HCT116 (cell line): ENCODE measurements at regions not wholly inside any gene's neighbourhood (a gene's known extent, or its start where the extent isn't known, plus 50 kb on each side); places are given as distances from the start of the nearest gene placed in this dataset.
"Not testable (repeated sequence)": the region's sequence is repeated elsewhere in the genome, so short reads cannot be mapped to it uniquely, and the experiment has no call there.

Source experiments
- ATAC-seq: fragments of 200-7000 bp; cut with Tn5 transposase; 2 replicates; pipeline ENCODE4 v1.9.1; 2020; ENCODE audit warnings: mild to moderate bottlenecking, moderate library complexity
- BruUV-seq: library from RNA; stranded (reverse); fragments of 400-500 nt; replicated peaks from 2 replicates; lab custom pipeline; 2021; lab: Mats Ljungman, UMichigan
- CTCF ChIA-PET: fragments of 300-600 bp; sonication (Branson Sonifier 250); formaldehyde crosslinking; loops from one replicate; lab custom pipeline; 2021; ENCODE audit warnings: antibody characterized with exemption; lab: Charles Lee
- POLR2A ChIA-PET: fragments of 300-600, 350-600 bp; sonication (Branson Sonifier 250); formaldehyde crosslinking; loops from one replicate; lab custom pipeline; 2021; ENCODE audit warnings: antibody characterized with exemption; lab: Charles Lee
- RAD21 ChIA-PET, 2 experiments: fragments of 300-600 bp; sonication (Branson Sonifier 250); formaldehyde crosslinking; loops; one replicate each; lab custom pipeline; 2023; ENCODE audit warnings: low total read pairs in 2 of 2; ENCODE audit not compliant: uncharacterized antibody in 2 of 2, unreplicated experiment in 2 of 2, low non-redundant PET in 1 of 2; lab: Charles Lee
- DNase-seq: peaks from one replicate; pipeline ENCODE4 v3.0.0-alpha.2; 2010; ENCODE audit warnings: low read depth, low spot score
- H2AFZ ChIP-seq: fragments of 200-600 bp; shearing (Covaris generic), sonication (generic); 2 replicates; pipeline ENCODE4 v1.6.1; 2017; ENCODE audit warnings: low read depth, mixed run types, mixed read lengths, antibody characterized with exemption, low read length; ENCODE audit not compliant: poor library complexity, severe bottlenecking
- H3K27ac ChIP-seq: 2 replicates; pipeline ENCODE4 v1.5.1; 2012; ENCODE audit warnings: low read depth, low read length
- H3K27me3 ChIP-seq: fragments of 200-600 bp; sonication (generic); 2 replicates; pipeline ENCODE4 v1.6.1; 2016; ENCODE audit warnings: mixed run types, low read length, mixed read lengths; ENCODE audit not compliant: insufficient read depth
- H3K36me3 ChIP-seq, 2 experiments: fragments of 200-500 bp in 1 of 2; fragments of 200-600 bp in 1 of 2; sonication (Bioruptor generic) in 1 of 2; sonication (generic) in 1 of 2; 2 replicates each; pipeline versions ENCODE4 v1.5.1 to v1.6.1; 2014 to 2016; ENCODE audit warnings: low read length in 2 of 2, inconsistent platforms in 1 of 2, mixed read lengths in 1 of 2, mixed run types in 1 of 2; ENCODE audit not compliant: insufficient read depth in 2 of 2, control insufficient read depth in 1 of 2
- H3K4me1 ChIP-seq, 2 experiments: fragments of 200-600 bp in 1 of 2; sonication (generic) in 1 of 2; 2 replicates each; pipeline versions ENCODE4 v1.5.1 to v1.6.1; 2012 to 2017; ENCODE audit warnings: low read length in 2 of 2, inconsistent platforms in 1 of 2, mild to moderate bottlenecking in 1 of 2, mixed read lengths in 1 of 2, mixed run types in 1 of 2, moderate library complexity in 1 of 2; ENCODE audit not compliant: insufficient read depth in 2 of 2, control insufficient read depth in 1 of 2
- H3K4me2 ChIP-seq: fragments of 200-600 bp; sonication (generic); 2 replicates; pipeline ENCODE4 v1.6.1; 2017; ENCODE audit warnings: mixed run types, low read length, mixed read lengths
- H3K4me3 ChIP-seq, 2 experiments: fragments of 200-600 bp in 1 of 2; sonication (generic) in 1 of 2; replicated peaks in 1 of 2; 2 replicates each; pipeline ENCODE4 v1.5.1; 2011 to 2016; ENCODE audit warnings: low read length in 2 of 2, control low read depth in 1 of 2, low read depth in 1 of 2, mild to moderate bottlenecking in 1 of 2, mixed read lengths in 1 of 2, mixed run types in 1 of 2
- H3K79me2 ChIP-seq: fragments of 200-600 bp; sonication (generic); 2 replicates; pipeline ENCODE4 v1.6.1; 2017; ENCODE audit warnings: mild to moderate bottlenecking, mixed run types, low read length, moderate library complexity, mixed read lengths; ENCODE audit not compliant: insufficient read depth
- H3K9ac ChIP-seq: fragments of 200-600 bp; sonication (generic); 2 replicates; pipeline ENCODE4 v1.6.1; 2016; ENCODE audit warnings: low read length, mixed read lengths
- H3K9me2 ChIP-seq: fragments of 200-600 bp; sonication (generic), shearing (Covaris generic); 2 replicates; pipeline ENCODE4 v1.6.1; 2017; ENCODE audit warnings: mixed run types, mild to moderate bottlenecking, moderate library complexity; ENCODE audit not compliant: insufficient read depth
- H3K9me3 ChIP-seq, 2 experiments: fragments of 200-500 bp in 1 of 2; fragments of 200-600 bp in 1 of 2; sonication (Bioruptor generic) in 1 of 2; sonication (generic) in 1 of 2; 2 replicates each; pipeline ENCODE4 v1.6.1; 2014 to 2017; ENCODE audit warnings: low read length in 2 of 2, mixed read lengths in 2 of 2, inconsistent platforms in 1 of 2, low read depth in 1 of 2, mild to moderate bottlenecking in 1 of 2, mixed run types in 1 of 2, moderate library complexity in 1 of 2; ENCODE audit not compliant: control insufficient read depth in 1 of 2, insufficient read depth in 1 of 2
- H4K20me1 ChIP-seq: fragments of 200-600 bp; sonication (generic), shearing (Covaris generic); 2 replicates; pipeline ENCODE4 v1.6.1; 2017; ENCODE audit warnings: mixed run types, mild to moderate bottlenecking, moderate library complexity; ENCODE audit not compliant: insufficient read depth
- CEBPB ChIP-seq: IDR thresholded peaks from 2 replicates; pipeline ENCODE4 v1.6.1; 2012; ENCODE audit warnings: low read depth
- EZH2phosphoT487 ChIP-seq: fragments of 200-600 bp; IDR thresholded peaks from 2 replicates; pipeline ENCODE4 v1.6.1; 2018; ENCODE audit warnings: antibody characterized with exemption, borderline replicate concordance
- FOSL1 ChIP-seq: IDR thresholded peaks from 2 replicates; pipeline ENCODE4 v1.6.1; 2012; ENCODE audit warnings: low read depth
- POLR2AphosphoS5 ChIP-seq: IDR thresholded peaks from 2 replicates; pipeline ENCODE4 v1.6.1; 2011; ENCODE audit warnings: mild to moderate bottlenecking, low read depth, low read length, moderate library complexity
- RAD21 ChIP-seq: IDR thresholded peaks from 2 replicates; pipeline ENCODE4 v1.6.1; 2012; ENCODE audit warnings: low read depth, mild to moderate bottlenecking
- SP1 ChIP-seq: IDR thresholded peaks from 2 replicates; pipeline ENCODE4 v1.6.1; 2012; ENCODE audit warnings: low read depth
- SRF ChIP-seq: IDR thresholded peaks from 2 replicates; pipeline ENCODE4 v1.6.1; 2012; ENCODE audit warnings: low read depth
- ZNF274 ChIP-seq: fragments of 200-500 bp; sonication (Bioruptor generic); IDR thresholded peaks from 2 replicates; pipeline ENCODE4 v1.6.1; 2014; ENCODE audit warnings: mild to moderate bottlenecking, low read depth, low read length, inconsistent platforms
- intact Hi-C: fragments of 100-400 bp; cut with micrococcal nuclease; formaldehyde crosslinking; loops from 2 replicates; pipeline ENCODE4 v1.10.0; 2022
- TF ChIP-seq, protein P1 (sequence below): IDR thresholded peaks from 2 replicates; pipeline ENCODE4 v1.6.1; 2012
- TF ChIP-seq, protein P2 (sequence below): IDR thresholded peaks from 2 replicates; pipeline ENCODE4 v1.6.1; 2011; ENCODE audit warnings: mild to moderate bottlenecking, low read length, moderate library complexity; ENCODE audit not compliant: insufficient replicate concordance; ENCODE audit errors: extremely low read depth

DNA sequence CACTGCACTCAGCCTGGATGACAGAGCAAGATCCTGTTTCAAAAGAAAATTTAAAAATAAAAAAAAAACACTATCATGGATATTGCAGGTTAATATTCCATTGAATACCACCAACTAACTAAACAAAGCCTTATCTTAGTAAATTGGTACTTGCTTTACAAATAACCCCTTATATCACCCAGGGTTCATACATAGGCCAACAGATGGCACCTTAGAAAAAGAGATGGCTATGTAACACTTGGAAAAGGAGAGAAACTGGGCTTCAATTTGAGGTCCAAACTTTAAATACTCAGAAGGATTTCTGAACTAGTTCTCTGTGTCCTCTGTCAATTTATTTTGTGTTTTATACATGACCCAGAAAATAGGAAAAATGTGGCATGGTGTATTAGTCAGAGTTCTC is 249.6 kb upstream of the LRP1B start:
- Histone ChIP-seq H3K4me1 (no peaks in the 10 kb centered on the region), H3K9me2 (no peaks in the 10 kb centered on the region), H2AFZ (no peak overlapping the region), H3K27me3 (no peaks in the 10 kb centered on the region), H3K79me2 (no peaks in the 10 kb centered on the region), H3K4me2 (no peak overlapping the region), H3K4me3 (no peak overlapping the region), H3K27ac (no peak overlapping the region), H4K20me1 (no peaks in the 10 kb centered on the region), H3K9me3 (no peaks in the 10 kb centered on the region), H3K9ac (no peak overlapping the region), H3K36me3 (no peaks in the 10 kb centered on the region)
- ChIA-PET CTCF (no interaction called here), RAD21 (no interaction called here), POLR2A (no interaction called here)
- no TSS peak for BruUV-seq
- DNase-seq (no peak), ATAC-seq (no peak)
- TF ChIP-seq FOSL1, result no peak
- TF ChIP-seq CEBPB, result no peak
- no peak for TF ChIP-seq ZNF274
- intact Hi-C loops, result no loop called here

DNA sequence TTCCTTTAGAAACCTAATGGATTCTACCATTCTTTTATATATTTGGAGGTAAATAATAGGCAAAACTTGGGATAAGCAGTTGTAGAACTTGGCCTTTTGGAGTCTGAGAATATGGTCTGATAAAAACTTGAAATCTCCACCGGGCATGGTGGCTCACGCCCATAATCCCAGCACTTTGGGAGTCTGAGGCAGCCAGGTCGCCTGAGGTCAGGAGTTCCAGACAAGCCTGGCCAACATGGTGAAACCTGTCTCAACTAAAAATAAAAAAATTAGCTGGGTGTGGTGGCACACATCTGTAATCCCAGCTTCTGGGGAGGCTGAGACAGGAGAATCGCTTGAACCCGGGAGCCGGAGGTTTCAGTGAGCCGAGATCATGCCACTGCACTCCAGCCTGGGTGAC is 231.3 kb upstream of the LRP1B start:
- CTCF ChIA-PET, H3K4me2 ChIP-seq, POLR2A ChIA-PET, H4K20me1 ChIP-seq, H3K36me3 ChIP-seq, RAD21 ChIA-PET, H3K4me3 ChIP-seq, H3K9me3 ChIP-seq, H3K4me1 ChIP-seq, H3K9ac ChIP-seq, H3K27ac ChIP-seq, H3K27me3 ChIP-seq, DNase-seq, BruUV-seq, ATAC-seq, H2AFZ ChIP-seq, intact Hi-C loops, H3K9me2 ChIP-seq, H3K79me2 ChIP-seq: not testable (repeated sequence)

DNA sequence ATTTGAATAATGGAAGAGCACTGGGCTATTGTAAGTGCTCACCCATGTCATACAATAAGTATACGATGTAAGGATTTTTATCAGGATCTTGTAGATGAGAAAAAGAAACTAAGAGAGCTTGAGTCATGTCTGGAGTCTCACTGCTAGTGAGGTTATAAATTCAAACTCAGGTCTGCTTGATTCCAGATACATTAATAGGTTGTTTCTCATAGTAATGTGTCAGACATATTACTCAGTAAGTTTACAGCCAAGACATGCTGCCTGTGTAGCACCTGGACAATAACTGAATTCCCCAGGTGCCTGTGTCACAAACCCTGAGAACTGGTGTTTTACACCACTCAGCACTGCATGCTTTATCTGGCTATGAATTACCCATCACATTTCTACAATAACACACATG is 216.9 kb upstream of the LRP1B start:
- no peak overlapping the region for H3K9ac ChIP-seq
- RAD21 ChIA-PET, result no interaction called here
- H3K4me2 ChIP-seq, result no peak overlapping the region
- H3K27ac ChIP-seq, result no peak overlapping the region
- H3K4me3 ChIP-seq, result no peak overlapping the region
- CTCF ChIA-PET, result no interaction called here
- H3K79me2 ChIP-seq, result no peaks in the 10 kb centered on the region
- ATAC-seq (no peak), DNase-seq (no peak)
- H3K36me3 ChIP-seq, result no peaks in the 10 kb centered on the region
- POLR2A ChIA-PET, result no interaction called here
- intact Hi-C loops, result no loop called here
- no peaks in the 10 kb centered on the region for H4K20me1 ChIP-seq
- H3K4me1 ChIP-seq, result no peaks in the 10 kb centered on the region
- H3K27me3 ChIP-seq, result no peaks in the 10 kb centered on the region
- no peak overlapping the region for H2AFZ ChIP-seq
- H3K9me3 ChIP-seq, result no peaks in the 10 kb centered on the region
- H3K9me2 ChIP-seq, result no peaks in the 10 kb centered on the region
- BruUV-seq, result no TSS peak
- TF ChIP-seq EZH2phosphoT487 (no peak), POLR2AphosphoS5 (no peak), RAD21 (no peak), SRF (no peak), SP1 (no peak), CEBPB (no peak)
- TF ChIP-seq, protein P1, sequence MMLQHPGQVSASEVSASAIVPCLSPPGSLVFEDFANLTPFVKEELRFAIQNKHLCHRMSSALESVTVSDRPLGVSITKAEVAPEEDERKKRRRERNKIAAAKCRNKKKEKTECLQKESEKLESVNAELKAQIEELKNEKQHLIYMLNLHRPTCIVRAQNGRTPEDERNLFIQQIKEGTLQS, result no peak
- TF ChIP-seq, protein P2, sequence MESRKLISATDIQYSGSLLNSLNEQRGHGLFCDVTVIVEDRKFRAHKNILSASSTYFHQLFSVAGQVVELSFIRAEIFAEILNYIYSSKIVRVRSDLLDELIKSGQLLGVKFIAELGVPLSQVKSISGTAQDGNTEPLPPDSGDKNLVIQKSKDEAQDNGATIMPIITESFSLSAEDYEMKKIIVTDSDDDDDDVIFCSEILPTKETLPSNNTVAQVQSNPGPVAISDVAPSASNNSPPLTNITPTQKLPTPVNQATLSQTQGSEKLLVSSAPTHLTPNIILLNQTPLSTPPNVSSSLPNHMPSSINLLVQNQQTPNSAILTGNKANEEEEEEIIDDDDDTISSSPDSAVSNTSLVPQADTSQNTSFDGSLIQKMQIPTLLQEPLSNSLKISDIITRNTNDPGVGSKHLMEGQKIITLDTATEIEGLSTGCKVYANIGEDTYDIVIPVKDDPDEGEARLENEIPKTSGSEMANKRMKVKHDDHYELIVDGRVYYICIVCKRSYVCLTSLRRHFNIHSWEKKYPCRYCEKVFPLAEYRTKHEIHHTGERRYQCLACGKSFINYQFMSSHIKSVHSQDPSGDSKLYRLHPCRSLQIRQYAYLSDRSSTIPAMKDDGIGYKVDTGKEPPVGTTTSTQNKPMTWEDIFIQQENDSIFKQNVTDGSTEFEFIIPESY, result no peak
